GM21576 (cell line): ENCODE measurements at regions not wholly inside any gene's neighbourhood (a gene's known extent, or its start where the extent isn't known, plus 50 kb on each side); places are given as distances from the start of the nearest gene placed in this dataset.
"Not testable (repeated sequence)": the region's sequence is repeated elsewhere in the genome, so short reads cannot be mapped to it uniquely, and the experiment has no call there.

ENCODE experiments used
- ATAC-seq: cut with Tn5 transposase; IDR thresholded peaks from one replicate; pipeline ENCODE4 v1.9.1; 2021; ENCODE audit warnings: mild to moderate bottlenecking, moderate library complexity; ENCODE audit not compliant: unreplicated experiment

- ATAC-seq, result no peak
These were observed 770.6 kb downstream of the CCSER2 start for GRCh38 chr10:85098835-85099521.

DNA sequence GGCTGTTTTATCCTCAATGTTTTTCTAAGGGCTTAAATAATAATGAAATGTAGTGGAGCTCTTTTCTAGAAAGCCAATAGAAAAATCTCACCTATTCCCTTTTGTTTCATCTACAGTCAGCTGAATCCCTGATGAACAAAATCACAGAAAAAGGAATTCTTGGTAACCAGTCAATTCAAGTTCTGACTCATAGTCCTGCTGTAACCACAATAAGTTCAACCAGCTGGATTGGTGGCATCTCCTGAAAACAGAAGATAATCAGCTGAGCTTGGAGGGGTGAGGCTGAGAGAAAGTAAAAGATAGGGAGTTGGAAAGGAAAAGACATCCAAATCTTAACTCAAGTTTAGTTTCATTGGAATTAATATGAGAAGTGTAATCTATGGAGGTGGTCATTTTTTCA lies 772.1 kb downstream of the CCSER2 start:
- no peak for ATAC-seq

- ATAC-seq, result no peak
These were observed 777.3 kb downstream of the CCSER2 start for GRCh38 chr10:85105614-85106255.

DNA sequence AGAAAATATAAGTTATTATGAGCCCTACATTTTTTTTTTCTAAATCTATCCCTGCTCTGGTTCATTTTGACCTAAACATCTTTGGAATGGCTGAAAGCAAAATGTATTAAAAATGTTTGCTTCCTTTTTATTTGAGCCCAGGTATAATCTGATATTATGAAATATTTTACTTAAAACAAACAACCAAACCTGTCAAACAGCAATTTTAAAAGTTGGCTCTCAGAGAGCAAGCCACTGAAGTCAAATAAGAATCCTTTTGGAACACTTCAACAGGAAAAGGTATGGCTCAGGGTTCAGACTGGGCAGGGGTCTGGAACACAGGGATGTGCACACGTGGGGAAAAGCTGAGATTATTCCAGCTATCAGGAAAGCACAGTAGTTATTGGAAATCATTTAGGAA lies 782.9 kb downstream of the CCSER2 start:
- no peak for ATAC-seq

DNA sequence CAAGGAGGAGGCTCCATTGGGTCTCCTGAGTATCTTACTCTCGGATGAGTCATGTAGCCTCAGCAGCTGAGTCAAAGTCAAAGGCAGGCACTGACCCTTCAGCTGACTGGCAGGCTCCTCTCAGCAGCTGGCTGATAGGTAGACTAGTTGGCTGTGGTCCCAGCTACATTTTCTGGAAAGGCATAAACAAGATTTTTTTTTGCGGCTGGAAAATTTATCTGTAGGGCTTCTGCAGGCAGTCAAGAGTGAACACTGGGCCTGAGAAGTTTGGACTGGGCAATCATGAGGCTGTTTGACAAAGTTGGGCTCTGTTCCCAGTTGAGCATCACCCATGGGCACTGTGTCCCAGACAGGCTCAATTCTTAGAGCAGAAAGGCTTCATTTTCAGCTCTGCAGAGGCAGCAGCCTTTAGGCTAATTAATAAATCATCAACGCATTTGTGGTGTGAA lies 796.2 kb downstream of the CCSER2 start:
- no peak for ATAC-seq

DNA sequence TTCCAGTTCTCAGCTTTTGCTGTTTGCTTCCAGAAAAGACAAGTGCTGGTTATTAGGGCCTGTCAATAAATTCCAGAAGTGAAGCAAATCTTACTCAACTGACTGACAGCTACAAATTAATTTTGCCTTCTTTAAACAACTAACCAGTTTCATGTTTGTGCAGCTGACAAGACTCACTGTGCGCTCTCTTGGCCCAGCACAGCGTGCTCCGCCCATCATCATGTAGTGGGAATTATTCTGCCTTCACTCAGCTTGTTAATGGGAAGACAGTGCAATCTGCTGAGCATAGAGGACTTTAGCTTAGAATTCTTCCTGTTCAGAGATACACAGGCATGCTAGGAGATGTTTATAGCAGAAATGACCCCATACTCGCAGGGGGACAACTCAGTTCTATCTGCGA lies 808.9 kb downstream of the CCSER2 start:
- no peak for ATAC-seq

DNA sequence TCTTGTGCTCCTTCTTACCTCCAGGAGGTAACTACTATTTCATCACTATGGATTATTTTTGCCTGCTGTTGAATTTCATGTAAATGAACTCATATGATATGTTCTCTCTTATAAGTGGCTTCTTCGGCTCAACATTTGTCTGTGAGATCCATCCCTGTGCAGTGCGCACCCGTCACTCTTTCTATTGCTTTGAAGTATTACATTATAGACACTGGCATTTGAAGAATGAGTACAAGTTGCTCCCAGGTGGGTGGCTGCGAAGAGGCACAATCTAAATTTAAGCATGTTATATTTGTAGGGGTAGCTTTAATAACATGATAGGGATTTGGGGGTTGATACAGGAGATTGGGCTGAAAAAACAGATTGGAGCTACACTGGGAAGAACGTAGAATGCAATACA lies 809.7 kb downstream of the CCSER2 start:
- ATAC-seq, result no peak

DNA sequence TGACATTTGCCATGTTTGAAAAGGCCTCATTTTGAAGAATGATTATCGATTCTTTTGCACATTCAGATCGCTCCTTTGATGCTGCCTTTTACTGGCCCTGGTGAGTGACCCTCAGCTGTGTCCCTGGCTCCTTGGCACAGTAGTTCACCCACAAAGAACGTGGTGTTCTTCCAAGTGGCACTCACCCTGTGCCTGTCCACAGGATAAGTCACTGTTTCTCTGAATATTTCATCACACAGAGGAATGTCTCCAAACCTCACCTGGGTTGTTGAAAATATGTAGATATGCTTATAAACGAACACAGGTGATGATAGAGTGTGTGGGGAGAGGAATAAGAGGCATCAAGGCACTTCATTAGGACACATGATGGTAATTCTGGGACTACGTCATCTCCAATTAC lies 810.7 kb downstream of the CCSER2 start:
- no peak for ATAC-seq

DNA sequence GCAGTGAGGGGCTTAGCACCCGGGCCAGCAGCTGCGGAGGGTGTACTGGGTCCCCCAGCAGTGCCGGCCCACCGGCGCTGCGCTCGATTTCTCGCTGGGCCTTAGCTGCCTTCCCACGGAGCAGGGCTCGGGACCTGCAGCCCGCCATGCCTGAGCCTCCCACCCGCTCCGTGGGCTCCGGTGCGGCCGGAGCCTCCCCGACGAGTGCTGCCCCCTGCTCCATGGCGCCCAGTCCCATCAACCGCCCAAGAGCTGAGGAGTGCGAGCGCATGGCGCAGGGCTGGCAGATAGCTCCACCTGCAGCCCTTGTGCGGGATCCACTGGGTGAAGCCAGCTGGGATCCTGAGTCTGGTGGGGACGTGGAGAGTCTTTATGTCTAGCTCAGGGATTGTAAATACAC lies 813.1 kb downstream of the CCSER2 start:
- not testable (repeated sequence) for ATAC-seq

GRCh38 chr10:85145966-85146365 lies 817.6 kb downstream of the CCSER2 start:
- ATAC-seq, result no peak

- ATAC-seq, result no peak
These were observed 819.2 kb downstream of the CCSER2 start for GRCh38 chr10:85147346-85148250.

DNA sequence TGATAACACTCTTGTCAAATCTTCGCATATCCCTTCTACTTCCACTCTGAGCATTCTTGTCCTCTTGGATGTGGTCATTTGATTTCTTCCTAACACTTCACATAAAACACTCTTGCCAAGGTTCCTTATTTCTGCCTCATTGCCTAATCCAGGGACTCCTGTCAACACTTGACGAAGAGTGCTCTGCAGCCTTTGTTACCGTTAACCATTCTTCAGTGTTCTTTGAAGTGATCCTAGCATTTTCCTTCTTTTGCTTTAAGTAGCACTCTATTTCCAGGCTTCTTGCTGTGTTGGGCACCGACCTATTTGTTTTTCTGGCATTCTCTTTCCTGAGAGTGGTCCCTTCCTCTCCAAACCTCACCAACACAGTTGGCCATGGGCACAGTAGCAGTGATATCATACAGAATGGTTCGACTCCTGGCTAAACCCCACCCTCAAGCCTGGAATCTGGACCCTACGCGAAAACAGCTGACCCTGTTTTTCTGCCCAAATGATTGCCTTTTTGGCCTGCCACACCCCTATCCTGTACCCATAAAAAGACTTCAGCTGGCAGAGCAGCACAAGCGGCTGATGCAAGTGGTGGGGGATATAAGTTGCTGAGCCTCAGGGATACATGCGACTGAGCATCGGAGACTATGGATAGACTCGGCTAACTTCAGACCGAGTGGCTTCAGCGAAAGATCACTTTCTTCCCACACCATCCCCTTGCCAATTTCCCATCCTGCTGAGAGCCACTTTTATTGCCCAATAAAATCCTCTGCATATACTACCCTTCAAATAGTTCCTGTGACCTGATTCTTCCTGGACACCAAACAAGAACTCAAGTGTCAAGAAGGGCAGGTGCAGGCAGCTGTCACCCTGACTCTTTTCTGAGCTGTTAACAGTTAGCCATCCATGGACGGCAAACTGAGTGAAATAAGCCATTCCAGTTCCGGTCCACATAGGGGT lies 820.6 kb downstream of the CCSER2 start:
- ATAC-seq, result no peak

GRCh38 chr10:85149766-85150165 lies 821.4 kb downstream of the CCSER2 start:
- ATAC-seq, result no peak

GRCh38 chr10:85151506-85151905 lies 823.1 kb downstream of the CCSER2 start:
- no peak for ATAC-seq

DNA sequence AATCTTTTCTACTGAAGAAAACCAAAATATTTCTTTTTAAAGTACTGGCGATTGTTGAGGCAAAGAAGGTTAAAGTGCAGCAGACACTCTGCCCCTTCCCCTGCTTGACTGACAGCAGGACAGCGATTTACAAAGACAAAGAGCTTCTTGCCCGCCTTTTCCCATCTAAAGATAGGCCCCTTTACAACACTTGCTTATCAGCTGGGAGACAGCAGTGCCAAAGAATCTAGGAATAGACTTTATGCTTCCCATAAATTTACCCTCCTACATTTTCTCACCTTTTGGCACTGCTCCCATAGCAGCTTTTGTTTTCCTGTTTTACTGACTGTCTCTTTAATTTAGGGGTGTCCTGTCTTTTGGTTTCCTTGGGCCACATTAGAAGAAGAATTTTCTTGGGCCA lies 824.1 kb downstream of the CCSER2 start:
- ATAC-seq, result no peak

DNA sequence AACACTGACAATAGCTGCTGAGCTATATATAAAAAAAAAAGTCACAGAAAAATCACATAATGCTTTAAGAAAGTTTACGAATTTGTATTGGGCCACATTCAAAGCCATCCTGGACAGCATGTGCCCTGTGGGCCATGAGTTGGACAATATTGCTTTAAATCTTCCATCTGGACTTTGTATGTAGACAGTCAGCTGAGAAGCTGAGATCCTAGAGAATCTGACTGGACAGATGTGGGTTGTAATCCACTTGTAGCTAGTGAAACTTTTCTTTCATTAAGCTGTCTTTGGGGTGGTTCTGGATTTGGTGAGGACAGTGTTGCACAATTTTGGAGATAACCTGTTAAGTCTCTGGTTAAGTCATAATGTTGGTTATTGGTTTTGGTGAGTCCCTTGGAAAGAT lies 824.5 kb downstream of the CCSER2 start:
- ATAC-seq, result no peak

DNA sequence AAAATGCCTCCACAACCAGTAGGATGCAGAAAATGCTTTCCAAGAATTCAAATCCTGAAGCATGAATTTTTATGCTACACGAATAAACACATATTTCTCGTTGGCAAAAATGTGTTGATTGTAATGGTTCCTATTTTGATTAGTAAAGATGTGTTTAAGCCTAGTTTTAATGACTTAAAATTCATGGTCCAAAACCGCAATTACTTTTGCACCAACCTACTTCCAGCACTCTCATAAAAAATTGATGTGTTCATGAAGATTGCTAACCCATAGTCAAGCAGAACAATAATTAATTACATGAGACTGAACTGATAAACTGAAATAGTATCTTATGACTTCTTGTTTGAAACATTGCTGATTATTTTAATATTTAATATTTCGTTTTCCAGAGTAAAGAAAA lies 828.8 kb downstream of the CCSER2 start:
- no peak for ATAC-seq

GRCh38 chr10:85168243-85168642 lies 839.9 kb downstream of the CCSER2 start:
- ATAC-seq, result no peak

DNA sequence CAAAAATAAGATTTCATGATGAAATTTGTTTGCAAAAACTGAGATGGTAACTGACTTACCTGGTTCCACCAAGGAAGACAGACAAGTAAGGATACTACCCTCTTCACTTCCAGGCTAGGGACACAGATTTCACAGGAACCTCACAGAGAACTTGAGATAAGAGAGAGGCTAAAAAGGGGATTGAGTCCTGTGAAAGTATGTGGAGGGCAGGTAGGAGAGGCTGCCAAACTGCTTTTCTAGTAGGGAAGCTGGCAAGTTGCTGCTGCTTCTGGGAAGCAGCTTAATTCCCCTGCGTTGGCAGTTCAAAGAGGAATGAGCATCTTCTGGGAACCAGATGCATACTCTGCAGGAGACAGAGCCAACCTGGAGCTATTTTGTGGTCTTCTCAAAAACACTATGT lies 841.6 kb downstream of the CCSER2 start:
- ATAC-seq, result no peak

DNA sequence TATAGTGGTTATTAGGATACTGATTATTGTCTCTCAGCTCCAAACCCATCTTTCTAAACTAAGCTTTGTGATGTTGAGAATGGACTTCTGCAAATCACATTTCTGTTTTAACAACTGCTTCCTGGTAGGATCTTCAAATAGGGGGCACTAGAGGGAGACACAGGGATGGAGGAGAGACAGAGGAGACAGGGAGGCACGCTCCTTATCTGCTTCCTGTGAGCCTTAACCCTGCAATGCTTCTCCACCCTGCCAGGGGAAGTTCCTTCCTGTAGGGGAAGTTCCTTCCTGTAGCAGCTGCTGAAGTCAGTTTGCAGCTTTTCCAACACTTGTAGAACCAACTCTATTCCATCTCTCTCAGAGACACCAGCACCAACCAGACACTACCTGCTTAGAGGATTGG lies 847.2 kb downstream of the CCSER2 start:
- no peak for ATAC-seq

DNA sequence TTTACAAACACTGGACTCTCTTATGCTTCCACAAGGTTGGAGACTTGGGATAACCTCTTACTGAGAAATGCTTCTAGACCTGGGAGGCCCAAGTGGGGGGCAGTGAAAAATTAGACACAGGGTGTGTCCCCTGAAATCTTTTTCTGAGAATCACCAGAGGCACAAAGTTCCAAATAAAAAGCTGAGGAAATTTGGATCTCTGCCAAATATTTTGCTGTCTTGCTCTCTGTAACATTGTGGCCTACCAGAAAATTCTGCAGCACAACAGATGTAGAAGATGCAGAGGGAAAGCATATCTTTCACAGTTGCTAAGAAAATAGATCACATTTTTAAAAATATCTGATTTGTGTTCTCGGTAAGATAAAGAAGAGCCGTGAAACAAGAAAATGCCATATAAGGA lies 849.4 kb downstream of the CCSER2 start:
- no peak for ATAC-seq
